Midbrain (tissue), 1 donor: ENCODE measurements at regions not wholly inside any gene's neighbourhood (a gene's known extent, or its start where the extent isn't known, plus 50 kb on each side); places are given as distances from the start of the nearest gene placed in this dataset.
"Not testable (repeated sequence)": the region's sequence is repeated elsewhere in the genome, so short reads cannot be mapped to it uniquely, and the experiment has no call there.

Experiments used
- DNase-seq: peaks from one replicate; lab custom pipeline; 2025; lab: John Stamatoyannopoulos, UW

GRCh38 chr7:27412164-27412563 lies 169.6 kb downstream of the EVX1 start:
- DNase-seq = no peak

GRCh38 chr7:27418541-27418940 lies 175.9 kb downstream of the EVX1 start:
- no peak for DNase-seq

GRCh38 chr7:27419581-27420177 lies 177.1 kb downstream of the EVX1 start:
- DNase-seq = no peak

GRCh38 chr7:27420702-27421101 lies 178.1 kb downstream of the EVX1 start:
- DNase-seq = no peak

GRCh38 chr7:27423290-27423689 lies 180.7 kb downstream of the EVX1 start:
- no peak for DNase-seq

GRCh38 chr7:27423821-27424220 lies 181.2 kb downstream of the EVX1 start:
- no peak for DNase-seq

- DNase-seq = no peak
Observed at GRCh38 chr7:27424231-27424630, 181.6 kb downstream of the EVX1 start.

- no peak for DNase-seq
Observed at GRCh38 chr7:27424749-27425148, 182.1 kb downstream of the EVX1 start.

GRCh38 chr7:27427416-27427815 lies 184.8 kb downstream of the EVX1 start:
- DNase-seq = no peak

DNA sequence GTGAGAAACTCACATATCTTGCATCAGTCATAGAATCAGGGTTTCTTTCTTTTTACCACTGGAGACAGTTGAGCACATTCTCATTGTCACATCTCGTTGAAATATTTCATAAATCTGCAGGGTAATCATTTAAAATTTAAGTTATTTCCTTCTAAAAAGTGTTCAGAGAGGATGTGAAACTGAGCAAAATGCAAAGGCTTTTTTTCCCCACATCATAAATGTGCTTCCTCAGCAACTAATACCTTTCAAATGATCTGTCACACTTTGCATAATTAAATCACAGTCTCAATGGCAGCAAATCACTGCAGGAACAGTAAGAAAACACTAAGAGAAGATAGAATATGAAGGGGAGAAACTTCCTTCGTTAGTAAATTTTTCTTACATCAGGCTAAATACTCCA lies 187.5 kb downstream of the EVX1 start:
- DNase-seq = no peak

DNA sequence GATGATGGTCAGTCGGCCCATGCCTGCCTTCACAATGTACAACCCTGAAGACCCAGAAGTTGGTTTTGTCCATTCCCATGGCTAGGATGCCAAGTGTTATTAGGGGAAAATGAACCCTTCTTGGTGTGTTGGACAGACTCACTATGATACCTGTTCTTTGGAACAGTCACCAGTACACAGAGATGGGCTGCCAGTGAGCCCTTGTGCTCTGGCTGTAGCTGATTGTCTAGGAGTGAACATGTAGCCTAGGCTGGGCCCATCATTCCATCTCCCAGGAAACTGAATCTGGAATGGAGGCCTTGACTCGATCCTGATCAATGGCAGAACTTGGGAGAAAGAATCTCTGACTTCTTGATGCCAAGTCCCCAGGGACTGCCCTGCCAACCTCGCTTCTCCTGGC lies 188.9 kb downstream of the EVX1 start:
- no peak for DNase-seq

DNA sequence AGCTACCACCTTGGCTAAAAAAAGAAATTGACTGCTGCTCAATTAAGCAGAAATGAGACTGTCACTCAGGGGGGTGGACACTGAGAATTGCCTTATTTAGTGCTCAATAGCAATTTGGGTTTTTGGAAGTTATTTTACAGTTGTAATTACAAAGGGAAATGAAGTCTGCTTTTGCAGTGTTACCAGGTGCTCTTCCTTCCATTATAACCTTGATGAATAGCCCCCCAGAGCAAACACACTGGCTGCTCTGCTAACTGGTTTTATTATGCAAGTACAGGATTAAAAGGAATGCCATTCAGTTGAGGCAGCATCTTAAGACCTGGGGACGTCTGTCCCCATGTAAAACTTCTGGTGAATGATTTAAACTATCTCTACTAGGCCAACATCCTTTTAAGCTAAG lies 191.0 kb downstream of the EVX1 start:
- DNase-seq = no peak

- no peak for DNase-seq
Observed at GRCh38 chr7:27434756-27435400, 192.3 kb downstream of the EVX1 start.

DNA sequence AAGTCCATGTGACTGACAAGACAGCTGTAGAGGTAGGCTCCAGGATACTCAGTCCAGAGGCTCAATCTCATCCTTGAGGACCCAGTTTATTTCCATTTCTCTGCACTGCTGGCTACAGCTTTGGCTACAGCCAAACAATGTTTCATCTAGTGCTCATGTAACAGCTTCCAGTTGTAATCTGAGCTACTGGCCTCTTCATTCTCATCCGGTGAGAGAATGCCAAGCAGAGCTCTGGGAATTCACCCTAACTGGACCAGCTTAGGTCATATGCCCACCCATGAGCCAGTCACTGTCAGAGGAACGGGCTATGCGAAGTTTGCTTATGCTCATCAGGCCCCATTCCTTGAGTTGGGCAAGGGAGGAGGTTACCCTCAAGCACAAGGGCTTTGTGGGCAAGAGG lies 192.9 kb downstream of the EVX1 start:
- no peak for DNase-seq

GRCh38 chr7:27438881-27439589 lies 196.4 kb downstream of the EVX1 start:
- no peak for DNase-seq

- no peak for DNase-seq
Observed at GRCh38 chr7:27442455-27442854, 199.9 kb downstream of the EVX1 start.

- DNase-seq = not testable (repeated sequence)
Observed at GRCh38 chr7:27449046-27449445, 206.4 kb downstream of the EVX1 start.

GRCh38 chr7:27453702-27454405 lies 208.8 kb downstream of the HIBADH start:
- no peak for DNase-seq

DNA sequence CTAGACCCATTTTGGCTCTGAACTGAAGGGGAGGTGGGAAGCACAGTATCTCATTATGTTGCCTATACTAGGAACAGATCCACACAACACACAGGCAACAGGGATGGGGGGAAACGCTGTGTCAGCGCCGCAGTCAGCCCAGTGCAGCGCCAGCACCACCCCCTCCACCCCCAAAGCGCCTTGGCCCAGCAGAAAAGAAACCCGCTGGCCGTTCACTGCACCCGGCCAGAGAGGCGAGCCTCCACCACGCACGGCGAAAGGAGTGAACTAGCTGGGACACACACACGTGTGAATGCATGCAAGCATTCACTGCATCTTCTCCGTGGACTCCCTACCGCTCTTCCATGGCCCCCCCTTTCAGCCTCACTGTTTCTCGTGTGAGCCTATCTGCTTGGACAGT lies 205.6 kb downstream of the HIBADH start:
- peak; percentile 2 for DNase-seq

DNA sequence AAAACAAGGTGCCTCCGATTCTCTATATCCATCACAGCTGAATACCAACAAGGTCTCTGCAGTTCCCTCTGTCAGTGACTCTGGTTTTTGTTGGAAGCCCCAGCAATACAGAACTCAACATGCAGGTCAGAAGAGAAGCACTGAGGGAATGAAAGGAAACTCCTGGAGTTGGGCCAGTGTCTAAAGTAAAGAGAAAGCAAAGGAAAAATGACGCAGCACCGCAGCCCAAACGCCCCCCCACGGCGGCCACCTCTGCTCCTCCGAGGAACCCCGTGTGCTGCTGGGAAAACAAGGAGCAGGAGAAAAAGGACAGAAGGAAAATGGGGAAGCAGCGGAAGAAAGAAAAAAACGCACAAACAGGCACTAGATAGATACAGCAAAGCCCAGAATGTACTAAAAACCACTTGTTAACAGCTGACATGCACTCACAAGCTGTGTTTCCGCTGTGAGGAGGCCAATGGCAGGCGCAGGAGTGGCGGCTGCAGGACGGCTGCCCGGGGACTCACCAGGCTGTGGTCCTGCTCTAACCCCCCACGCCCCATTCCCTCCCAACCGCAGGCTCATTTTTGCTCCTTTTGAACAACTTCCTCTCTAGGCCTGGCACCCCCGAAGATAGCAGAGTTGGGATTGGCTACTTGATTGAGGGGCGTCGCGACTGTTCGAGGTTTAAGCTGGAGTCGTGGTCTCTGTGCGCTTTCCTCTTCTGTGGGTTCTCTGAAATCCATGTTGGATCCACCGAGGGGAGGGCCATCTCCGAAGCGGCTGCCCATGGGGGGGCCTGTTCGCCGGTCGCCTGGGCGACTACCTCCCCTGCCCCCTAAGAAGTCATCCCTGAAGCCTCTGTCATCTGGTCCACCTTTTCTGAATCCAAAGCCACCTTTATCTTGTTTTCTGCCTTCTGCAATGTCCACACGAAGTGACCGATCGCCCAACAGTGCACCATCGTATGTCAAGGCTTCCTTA lies 204.8 kb downstream of the HIBADH start:
- peak; percentile 2 for DNase-seq

GRCh38 chr7:27459021-27459730 lies 203.5 kb downstream of the HIBADH start:
- no peak for DNase-seq
